Mesothelial cell of epicardium (in vitro differentiated cells): ENCODE measurements at regions not wholly inside any gene's neighbourhood (a gene's known extent, or its start where the extent isn't known, plus 50 kb on each side); places are given as distances from the start of the nearest gene placed in this dataset.

Source experiments
- DNase-seq, 2 experiments: peaks; one replicate each; pipeline ENCODE4 v3.0.0; 2021; ENCODE audit warnings: low spot score in 2 of 2; ENCODE audit not compliant: unreplicated experiment in 2 of 2
- H3K27ac Mint-ChIP-seq: 2 replicates; pipeline ENCODE4 v1.8.0; 2021; ENCODE audit warnings: mixed read lengths
- H3K27me3 Mint-ChIP-seq: 2 replicates; pipeline ENCODE4 v1.8.0; 2021; ENCODE audit warnings: low read depth, mixed read lengths
- H3K36me3 Mint-ChIP-seq: 2 replicates; pipeline ENCODE4 v1.8.0; 2021; ENCODE audit warnings: mixed read lengths
- H3K4me1 Mint-ChIP-seq: 2 replicates; pipeline ENCODE4 v1.8.0; 2021; ENCODE audit warnings: mixed read lengths
- H3K4me3 Mint-ChIP-seq: 2 replicates; pipeline ENCODE4 v1.8.0; 2021; ENCODE audit warnings: mild to moderate bottlenecking, moderate library complexity, mixed read lengths
- H3K9me3 Mint-ChIP-seq: 2 replicates; pipeline ENCODE4 v1.8.0; 2021; ENCODE audit warnings: mixed read lengths
- TF ChIP-seq, protein P1 (sequence below): fragments of 200-600 bp; sonication (generic); IDR thresholded peaks from one replicate; pipeline ENCODE4 v1.5.0; 2021; ENCODE audit warnings: antibody characterized with exemption; ENCODE audit not compliant: unreplicated experiment

DNA sequence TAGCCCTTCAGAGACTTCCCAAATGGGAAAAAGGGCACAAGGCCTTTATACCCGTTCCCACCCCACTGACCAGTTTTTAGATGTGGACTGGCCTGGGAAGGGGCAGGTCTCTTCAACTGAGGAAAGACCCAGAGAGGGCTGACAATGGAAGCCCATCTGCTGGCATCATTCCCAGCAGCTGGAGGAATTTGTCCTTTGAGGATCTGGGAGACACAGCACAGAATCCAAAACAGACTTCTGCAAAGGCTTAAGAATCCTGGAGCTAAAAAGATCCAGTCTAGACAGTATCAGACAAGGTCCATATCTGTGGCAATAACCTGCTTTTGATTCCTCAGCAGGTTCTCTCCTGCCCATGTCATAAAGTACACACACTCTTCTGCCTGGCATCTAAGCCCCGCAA is 329.2 kb downstream of the TMEM167A start:
- DNase-seq, result no peak
- Mint-ChIP-seq H3K27me3 (no peaks in the 10 kb centered on the region), H3K36me3 (no peaks in the 10 kb centered on the region), H3K4me3 (no peak overlapping the region), H3K9me3 (peaks cover 9% of the 10 kb centered on the region), H3K27ac (peak overlapping the region; percentile 72), H3K4me1 (peaks cover 26% of the 10 kb centered on the region)
- TF ChIP-seq, protein P1, sequence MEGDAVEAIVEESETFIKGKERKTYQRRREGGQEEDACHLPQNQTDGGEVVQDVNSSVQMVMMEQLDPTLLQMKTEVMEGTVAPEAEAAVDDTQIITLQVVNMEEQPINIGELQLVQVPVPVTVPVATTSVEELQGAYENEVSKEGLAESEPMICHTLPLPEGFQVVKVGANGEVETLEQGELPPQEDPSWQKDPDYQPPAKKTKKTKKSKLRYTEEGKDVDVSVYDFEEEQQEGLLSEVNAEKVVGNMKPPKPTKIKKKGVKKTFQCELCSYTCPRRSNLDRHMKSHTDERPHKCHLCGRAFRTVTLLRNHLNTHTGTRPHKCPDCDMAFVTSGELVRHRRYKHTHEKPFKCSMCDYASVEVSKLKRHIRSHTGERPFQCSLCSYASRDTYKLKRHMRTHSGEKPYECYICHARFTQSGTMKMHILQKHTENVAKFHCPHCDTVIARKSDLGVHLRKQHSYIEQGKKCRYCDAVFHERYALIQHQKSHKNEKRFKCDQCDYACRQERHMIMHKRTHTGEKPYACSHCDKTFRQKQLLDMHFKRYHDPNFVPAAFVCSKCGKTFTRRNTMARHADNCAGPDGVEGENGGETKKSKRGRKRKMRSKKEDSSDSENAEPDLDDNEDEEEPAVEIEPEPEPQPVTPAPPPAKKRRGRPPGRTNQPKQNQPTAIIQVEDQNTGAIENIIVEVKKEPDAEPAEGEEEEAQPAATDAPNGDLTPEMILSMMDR, result no peak

DNA sequence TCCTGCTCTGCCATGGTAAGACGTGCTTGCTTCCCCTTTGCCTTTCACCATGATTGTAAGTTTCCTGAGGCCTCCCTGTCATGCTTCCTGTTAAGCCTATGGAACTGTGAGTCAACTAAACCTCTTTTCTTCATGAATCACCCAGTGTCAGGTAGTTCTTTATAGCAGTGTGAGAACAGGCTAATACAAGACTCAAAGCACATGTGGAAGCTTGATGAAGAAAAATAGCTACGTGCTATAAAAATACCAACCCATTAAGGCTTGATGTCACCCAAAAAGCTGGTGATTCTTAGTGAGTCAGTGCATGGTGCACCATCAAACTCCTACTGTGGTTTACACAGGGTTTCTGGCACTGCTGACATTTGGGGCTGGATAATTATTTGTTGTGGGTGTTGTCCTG is 332.2 kb downstream of the TMEM167A start:
- Mint-ChIP-seq H3K27me3 (no peaks in the 10 kb centered on the region), H3K36me3 (no peaks in the 10 kb centered on the region), H3K27ac (no peak overlapping the region), H3K4me3 (no peak overlapping the region), H3K4me1 (peaks cover 26% of the 10 kb centered on the region), H3K9me3 (no peaks in the 10 kb centered on the region)
- TF ChIP-seq, protein P1, result no peak
- no peak for DNase-seq

DNA sequence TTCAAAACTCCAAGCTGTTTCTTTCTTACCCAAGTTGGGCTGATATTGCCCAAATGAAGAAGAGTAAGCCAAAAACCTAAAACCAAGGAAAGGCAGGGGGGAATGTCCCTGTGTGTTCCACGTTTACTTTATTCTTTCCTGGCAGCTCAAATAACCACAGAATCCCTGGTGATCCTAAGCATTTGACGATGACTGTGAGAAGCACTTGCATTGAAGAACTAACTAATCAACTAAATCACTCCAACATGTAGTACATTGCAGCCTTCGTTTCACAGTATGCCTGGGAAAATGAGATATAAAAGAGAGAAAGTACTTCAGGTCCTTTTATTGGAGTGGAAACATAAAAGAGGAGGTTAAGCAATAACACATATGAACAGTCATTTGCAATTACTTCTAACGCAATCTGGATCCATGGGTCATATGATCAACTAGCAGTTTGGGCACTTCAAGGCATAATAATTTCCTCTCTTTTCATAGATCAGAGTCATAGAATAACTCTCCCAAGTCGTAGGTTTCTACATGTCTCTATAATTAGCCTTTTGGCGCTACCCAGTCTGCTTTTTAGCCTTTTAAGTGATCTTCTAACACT is 338.4 kb downstream of the TMEM167A start:
- H3K4me1 Mint-ChIP-seq, result peaks cover 4% of the 10 kb centered on the region

DNA sequence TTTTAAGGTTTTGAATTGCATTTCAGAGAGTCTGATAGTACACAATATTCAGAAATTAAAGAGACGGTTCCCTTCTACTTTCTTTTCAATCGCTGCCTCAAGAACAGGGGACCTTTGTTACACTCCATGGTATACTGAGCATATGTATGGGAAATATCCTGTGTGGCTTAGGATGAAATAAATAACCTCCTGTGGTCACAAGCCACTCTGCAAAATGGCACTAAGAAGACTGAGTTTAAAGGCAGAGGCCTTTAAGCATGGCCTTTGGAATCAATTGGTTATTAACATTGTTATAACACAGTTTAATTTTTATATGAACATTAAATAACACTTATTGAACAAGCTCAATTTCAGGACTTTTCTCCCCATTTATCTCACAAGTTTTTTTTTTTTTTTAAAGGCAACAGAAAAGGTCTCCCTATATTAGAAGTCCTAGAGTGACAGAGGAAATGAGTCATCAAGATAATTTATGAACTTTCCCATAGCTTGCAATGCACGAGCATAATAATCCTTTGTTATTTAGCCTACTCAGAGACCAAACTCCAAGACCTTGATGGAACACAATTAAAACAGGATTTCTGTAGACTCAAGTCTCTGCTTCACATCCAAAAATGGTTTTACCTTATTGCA is 341.9 kb downstream of the TMEM167A start:
- Mint-ChIP-seq H3K9me3 (no peaks in the 10 kb centered on the region), H3K27ac (no peak overlapping the region), H3K27me3 (no peaks in the 10 kb centered on the region), H3K36me3 (no peaks in the 10 kb centered on the region), H3K4me3 (no peak overlapping the region), H3K4me1 (peaks cover 4% of the 10 kb centered on the region)
- TF ChIP-seq, protein P1, result no peak
- DNase-seq, result no peak

More for the DNA sequence above, 338.4 kb downstream of the TMEM167A start:
- no peak overlapping the region for H3K4me3 Mint-ChIP-seq
- H3K36me3 Mint-ChIP-seq, result no peaks in the 10 kb centered on the region
- no peaks in the 10 kb centered on the region for H3K27me3 Mint-ChIP-seq
- no peaks in the 10 kb centered on the region for H3K9me3 Mint-ChIP-seq
- no peak for DNase-seq
- TF ChIP-seq, protein P1, result no peak
- H3K27ac Mint-ChIP-seq, result no peak overlapping the region

DNA sequence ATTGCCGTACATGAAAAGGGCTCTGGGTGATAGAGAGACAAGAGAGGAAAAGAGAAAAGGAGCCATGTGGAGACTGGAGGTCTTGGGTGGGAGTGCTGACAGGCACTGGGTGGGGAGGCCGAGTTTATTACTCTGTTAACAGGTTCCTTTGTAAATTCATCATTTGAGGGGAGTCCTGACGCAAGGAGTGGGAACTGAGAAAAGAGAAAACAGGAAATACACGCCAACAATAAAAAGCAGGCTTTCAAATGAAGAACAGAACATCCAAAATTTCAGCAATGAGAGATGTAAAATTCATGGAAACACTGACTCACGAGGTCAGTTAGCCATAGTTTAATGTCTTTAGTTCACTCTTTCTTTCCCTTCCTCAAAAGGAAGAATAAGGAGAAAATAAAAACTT is 342.8 kb downstream of the TMEM167A start:
- Mint-ChIP-seq H3K36me3 (no peaks in the 10 kb centered on the region), H3K27ac (no peak overlapping the region), H3K4me1 (peaks cover 4% of the 10 kb centered on the region), H3K4me3 (no peak overlapping the region), H3K27me3 (no peaks in the 10 kb centered on the region), H3K9me3 (no peaks in the 10 kb centered on the region)
- no peak for DNase-seq
- TF ChIP-seq, protein P1, result no peak
